H7 (cell line): ENCODE measurements at regions not wholly inside any gene's neighbourhood (a gene's known extent, or its start where the extent isn't known, plus 50 kb on each side); places are given as distances from the start of the nearest gene placed in this dataset.

ENCODE experiments used
- DNase-seq: peaks from one replicate; pipeline ENCODE4 v3.0.0; 2012
- H3K27me3 ChIP-seq: 2 replicates; pipeline ENCODE4 v1.6.0; 2011; ENCODE audit warnings: mild to moderate bottlenecking, low read length; ENCODE audit not compliant: control insufficient read depth, insufficient read depth
- H3K36me3 ChIP-seq: replicated peaks from 2 replicates; pipeline ENCODE4 v1.5.1; 2011; ENCODE audit warnings: low read length; ENCODE audit not compliant: control insufficient read depth, insufficient read depth
- H3K4me3 ChIP-seq: 2 replicates; pipeline ENCODE4 v1.5.1; 2011; ENCODE audit warnings: low read depth, mild to moderate bottlenecking, control low read depth, low read length, moderate library complexity; ENCODE audit not compliant: insufficient read depth

GRCh38 chr4:58560736-58561135 lies 1450.6 kb upstream of the IGFBP7 start:
- no peaks in the 10 kb centered on the region for H3K27me3 ChIP-seq
- no peaks in the 10 kb centered on the region for H3K36me3 ChIP-seq
- DNase-seq: no peak
- H3K4me3 ChIP-seq: no peak overlapping the region

DNA sequence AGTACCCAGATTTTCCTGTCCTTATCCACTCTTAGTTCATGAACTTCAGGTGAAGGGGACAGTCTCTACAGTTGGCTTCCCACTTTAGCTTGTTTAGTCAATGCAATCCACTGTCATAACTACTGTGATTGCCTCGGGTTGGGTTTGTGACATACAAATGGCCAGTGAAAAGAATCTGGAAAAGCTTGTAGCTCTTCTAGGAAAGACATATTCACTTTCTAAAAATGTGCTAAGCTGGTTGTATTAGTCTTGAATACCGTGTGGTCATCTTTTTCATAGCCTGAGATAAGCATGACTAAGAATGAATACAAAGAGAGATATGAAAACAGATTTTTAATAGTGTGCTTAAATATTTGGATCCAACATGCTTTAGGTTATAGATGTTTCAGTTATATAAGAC lies 1443.5 kb upstream of the IGFBP7 start:
- Histone ChIP-seq H3K4me3 (no peak overlapping the region), H3K36me3 (no peaks in the 10 kb centered on the region), H3K27me3 (no peaks in the 10 kb centered on the region)
- no peak for DNase-seq

DNA sequence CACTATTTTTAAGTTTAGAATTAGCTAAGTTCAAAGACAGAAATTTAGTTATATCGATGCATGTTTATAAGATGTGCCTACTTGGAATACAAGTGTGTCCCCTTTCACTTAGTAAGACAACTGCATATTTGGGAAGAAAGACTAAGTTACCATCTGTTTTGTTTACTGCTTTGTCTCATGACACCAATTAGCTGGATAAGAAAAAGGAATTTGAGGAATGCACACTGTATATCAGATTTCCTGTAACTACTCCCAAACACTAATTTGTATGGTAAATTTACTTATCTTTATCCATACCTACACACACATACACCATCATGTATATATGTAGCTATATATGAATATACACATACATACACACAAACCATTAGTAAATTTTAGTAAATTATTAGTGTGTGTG lies 1442.8 kb upstream of the IGFBP7 start:
- no peak overlapping the region for H3K4me3 ChIP-seq
- no peak for DNase-seq
- H3K27me3 ChIP-seq: no peaks in the 10 kb centered on the region
- no peaks in the 10 kb centered on the region for H3K36me3 ChIP-seq

DNA sequence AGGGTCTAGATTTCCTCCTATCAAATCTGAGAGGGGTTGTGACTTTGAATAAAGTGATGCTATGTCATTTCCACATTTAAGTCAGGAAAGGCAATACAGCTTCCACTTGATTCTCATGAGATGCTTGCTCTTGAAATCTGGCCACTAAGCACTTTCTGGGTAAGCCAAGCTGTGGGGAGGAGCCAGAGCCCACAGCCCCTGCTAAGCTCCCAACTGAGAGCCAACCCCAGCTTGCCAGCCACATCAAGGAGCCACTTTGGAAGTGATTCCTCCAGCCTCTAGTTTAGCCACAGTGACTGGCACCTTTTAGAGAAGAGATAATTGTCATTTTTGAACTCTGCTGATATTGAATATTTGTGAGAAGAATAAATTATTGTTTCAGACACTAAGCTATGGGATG lies 1441.5 kb upstream of the IGFBP7 start:
- Histone ChIP-seq H3K27me3 (no peaks in the 10 kb centered on the region), H3K4me3 (no peak overlapping the region), H3K36me3 (no peaks in the 10 kb centered on the region)
- no peak for DNase-seq

- H3K4me3 ChIP-seq: no peak overlapping the region
- no peak for DNase-seq
- no peaks in the 10 kb centered on the region for H3K27me3 ChIP-seq
- no peaks in the 10 kb centered on the region for H3K36me3 ChIP-seq
Observed at GRCh38 chr4:58543465-58543864, 1433.3 kb upstream of the IGFBP7 start.

DNA sequence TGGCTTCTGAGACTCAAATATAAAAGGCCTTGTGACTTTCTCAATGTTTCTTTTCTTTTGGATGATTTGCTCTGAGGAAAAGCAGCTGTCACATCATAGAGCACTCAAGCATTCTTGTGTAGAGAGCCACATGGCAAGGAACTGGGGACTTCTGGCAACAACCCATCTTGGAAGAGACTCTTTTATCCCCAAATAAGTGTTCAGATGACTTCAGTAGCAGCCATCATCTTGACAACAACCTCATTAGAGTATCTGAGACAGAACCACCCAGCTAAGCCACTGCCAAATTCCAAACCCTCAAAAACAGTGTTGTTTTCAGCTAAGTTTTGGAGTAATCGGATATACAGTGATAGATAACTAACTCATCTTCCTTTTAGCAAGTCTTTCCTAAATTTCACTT lies 1431.7 kb upstream of the IGFBP7 start:
- no peak overlapping the region for H3K4me3 ChIP-seq
- DNase-seq: no peak
- no peaks in the 10 kb centered on the region for H3K27me3 ChIP-seq
- H3K36me3 ChIP-seq: no peaks in the 10 kb centered on the region

- Histone ChIP-seq H3K4me3 (no peak overlapping the region), H3K27me3 (no peaks in the 10 kb centered on the region), H3K36me3 (no peaks in the 10 kb centered on the region)
- no peak for DNase-seq
Observed at GRCh38 chr4:58522765-58523382, 1412.7 kb upstream of the IGFBP7 start.

DNA sequence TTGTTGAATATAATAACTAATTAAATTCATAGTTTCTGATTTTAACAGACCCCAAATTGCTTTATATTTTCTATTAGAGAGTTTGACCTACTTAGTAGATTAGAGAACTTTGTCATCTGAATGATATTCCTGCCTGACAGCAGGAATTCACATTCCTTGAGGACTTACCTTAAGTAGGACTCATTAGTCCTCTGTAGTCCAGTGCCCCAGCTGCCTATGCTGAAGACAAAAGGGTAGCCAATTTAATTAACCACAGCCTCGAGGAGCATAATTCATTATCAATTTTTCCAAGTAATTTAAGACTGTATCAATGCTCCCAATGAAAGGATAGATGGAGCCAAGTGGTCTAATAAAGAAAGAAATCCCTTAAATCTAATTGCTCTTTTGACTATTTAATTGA lies 1405.0 kb upstream of the IGFBP7 start:
- H3K27me3 ChIP-seq: no peaks in the 10 kb centered on the region
- H3K4me3 ChIP-seq: no peak overlapping the region
- DNase-seq: no peak
- H3K36me3 ChIP-seq: no peaks in the 10 kb centered on the region

DNA sequence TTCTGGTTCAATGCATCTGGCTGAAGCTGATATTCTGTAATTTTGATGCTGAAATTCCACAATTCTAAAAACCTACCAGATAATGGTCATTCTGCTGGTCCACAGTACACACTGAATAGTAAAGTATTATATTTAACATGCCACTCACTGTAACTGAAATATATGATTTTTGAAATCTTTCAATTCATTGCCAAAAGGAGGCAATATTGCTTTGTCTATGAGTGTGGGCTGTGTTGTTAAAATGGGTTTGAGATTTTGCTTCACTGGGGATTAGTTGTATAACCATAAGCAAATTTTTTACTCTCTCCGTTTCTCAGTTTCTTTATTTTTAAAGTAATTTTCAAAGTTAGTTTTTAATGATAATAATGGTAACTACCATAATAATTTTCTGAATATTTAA lies 1404.1 kb upstream of the IGFBP7 start:
- no peaks in the 10 kb centered on the region for H3K27me3 ChIP-seq
- DNase-seq: no peak
- no peaks in the 10 kb centered on the region for H3K36me3 ChIP-seq
- H3K4me3 ChIP-seq: no peak overlapping the region

DNA sequence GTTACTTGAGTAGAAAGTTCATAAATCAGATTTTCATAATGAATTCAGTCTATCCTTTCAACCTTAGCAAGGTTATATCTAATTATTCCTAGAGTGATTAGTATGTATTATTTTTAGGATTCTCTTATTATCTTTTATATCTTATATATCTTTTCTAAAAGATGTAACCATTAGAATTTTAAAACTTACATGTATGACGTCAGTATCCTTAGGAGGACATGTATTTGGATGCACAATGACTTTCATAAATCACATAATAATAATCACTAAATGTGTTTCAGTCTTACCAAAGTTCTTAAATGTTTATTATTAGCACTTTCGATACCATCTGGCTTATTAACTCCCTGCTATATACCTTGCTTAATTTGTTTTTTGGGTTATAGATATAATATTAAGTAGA lies 1400.5 kb upstream of the IGFBP7 start:
- H3K36me3 ChIP-seq: no peaks in the 10 kb centered on the region
- DNase-seq: no peak
- no peak overlapping the region for H3K4me3 ChIP-seq
- H3K27me3 ChIP-seq: no peaks in the 10 kb centered on the region; the same call in 1 of the 2 replicates

DNA sequence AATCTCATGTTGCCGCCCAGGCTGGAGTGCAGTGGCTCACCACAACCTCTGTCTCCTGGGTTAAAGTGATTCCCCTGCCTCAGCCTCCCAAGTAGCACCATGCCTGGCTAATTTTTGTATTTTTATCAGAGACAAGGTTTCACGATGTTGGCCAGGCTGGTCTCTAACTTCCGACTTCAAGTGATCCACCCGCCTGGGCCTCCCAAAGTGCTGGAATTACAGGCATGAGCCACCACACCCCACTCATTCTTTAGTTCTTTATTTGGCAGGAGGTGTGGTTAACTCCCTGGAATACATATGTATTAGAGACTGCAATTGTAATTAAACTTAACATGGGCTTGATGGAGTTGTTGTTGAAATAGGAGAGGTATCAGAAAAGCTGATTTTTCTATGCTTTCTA lies 1396.9 kb upstream of the IGFBP7 start:
- no peaks in the 10 kb centered on the region; the same call in 1 of the 2 replicates for H3K27me3 ChIP-seq
- DNase-seq: no peak
- H3K4me3 ChIP-seq: no peak overlapping the region
- H3K36me3 ChIP-seq: no peaks in the 10 kb centered on the region

GRCh38 chr4:58502839-58503238 lies 1392.7 kb upstream of the IGFBP7 start:
- Histone ChIP-seq H3K36me3 (no peaks in the 10 kb centered on the region), H3K27me3 (no peaks in the 10 kb centered on the region; the same call in 1 of the 2 replicates), H3K4me3 (no peak overlapping the region)
- DNase-seq: no peak

DNA sequence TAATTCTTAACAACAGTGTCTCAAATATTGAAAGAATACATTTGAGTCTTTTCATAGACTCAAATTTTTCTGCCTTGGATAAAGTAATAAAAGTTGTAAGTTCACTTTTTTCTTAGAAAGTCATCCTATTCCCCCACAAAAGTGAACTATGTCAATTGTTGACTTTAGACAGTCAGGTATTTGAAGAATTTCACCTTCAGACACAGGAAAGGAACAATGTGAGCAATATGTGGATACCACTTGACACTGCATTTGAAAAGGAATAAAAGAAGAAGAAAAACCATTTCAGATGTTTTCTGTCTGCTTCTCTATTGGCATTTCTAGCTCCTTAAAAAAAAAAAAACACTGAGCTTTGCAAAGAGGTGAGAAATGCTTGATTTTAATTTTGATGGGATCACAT lies 1389.0 kb upstream of the IGFBP7 start:
- no peak for DNase-seq
- no peaks in the 10 kb centered on the region for H3K36me3 ChIP-seq
- H3K27me3 ChIP-seq: no peaks in the 10 kb centered on the region
- no peak overlapping the region for H3K4me3 ChIP-seq

- Histone ChIP-seq H3K36me3 (no peaks in the 10 kb centered on the region), H3K4me3 (no peak overlapping the region), H3K27me3 (no peaks in the 10 kb centered on the region)
- no peak for DNase-seq
Observed at GRCh38 chr4:58491620-58492019, 1381.4 kb upstream of the IGFBP7 start.

GRCh38 chr4:58477950-58478349 lies 1367.8 kb upstream of the IGFBP7 start:
- Histone ChIP-seq H3K4me3 (no peak overlapping the region), H3K27me3 (no peaks in the 10 kb centered on the region), H3K36me3 (no peaks in the 10 kb centered on the region)
- DNase-seq: no peak

DNA sequence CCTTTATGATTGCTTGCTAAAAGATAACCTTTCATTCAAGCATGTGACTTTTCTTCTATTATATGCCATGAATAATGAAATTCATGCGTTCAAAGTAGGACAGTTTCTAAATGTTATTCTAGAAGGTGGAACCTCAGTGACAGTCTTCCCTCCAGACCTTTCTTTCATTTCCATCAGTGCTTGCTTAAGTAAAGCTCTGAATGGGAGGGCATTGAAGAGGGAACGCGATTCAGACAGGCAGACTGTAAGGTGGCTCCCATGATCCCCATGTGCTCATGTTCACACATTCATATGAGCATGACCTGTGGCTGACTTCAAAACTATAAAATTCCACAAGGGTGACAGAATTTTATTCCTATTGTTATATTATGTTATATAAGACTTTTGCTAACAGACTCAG lies 1367.3 kb upstream of the IGFBP7 start:
- Histone ChIP-seq H3K36me3 (no peaks in the 10 kb centered on the region), H3K4me3 (no peak overlapping the region), H3K27me3 (no peaks in the 10 kb centered on the region)
- DNase-seq: no peak
